Neuronal stem cell (in vitro differentiated cells): ENCODE measurements at regions not wholly inside any gene's neighbourhood (a gene's known extent, or its start where the extent isn't known, plus 50 kb on each side); places are given as distances from the start of the nearest gene placed in this dataset.

Experiments used
- DNase-seq: peaks from one replicate; pipeline ENCODE4 v3.0.0-alpha.2; 2013; ENCODE audit warnings: low spot score
- H2AFZ ChIP-seq: one replicate; pipeline ENCODE4 v1.6.1; 2013; ENCODE audit warnings: mild to moderate bottlenecking, low read length, inconsistent platforms
- H2AK5ac ChIP-seq: 2 replicates; pipeline ENCODE4 v1.6.1; 2013; ENCODE audit warnings: low read depth, mild to moderate bottlenecking, inconsistent platforms, low read length, moderate library complexity, mixed read lengths
- H2BK120ac ChIP-seq: 2 replicates; pipeline ENCODE4 v1.6.1; 2013; ENCODE audit warnings: low read depth, mild to moderate bottlenecking, inconsistent platforms, low read length, moderate library complexity, mixed read lengths
- H2BK12ac ChIP-seq: one replicate; pipeline ENCODE4 v1.6.1; 2013; ENCODE audit warnings: low read length, inconsistent platforms
- H2BK15ac ChIP-seq: 2 replicates; pipeline ENCODE4 v1.6.1; 2013; ENCODE audit warnings: mild to moderate bottlenecking, low read length, inconsistent platforms, mixed read lengths
- H2BK5ac ChIP-seq: one replicate; pipeline ENCODE4 v1.6.1; 2013; ENCODE audit warnings: inconsistent platforms, mild to moderate bottlenecking, low read length, moderate library complexity
- H3K14ac ChIP-seq: one replicate; pipeline ENCODE4 v1.6.1; 2013; ENCODE audit warnings: low read length, inconsistent platforms
- H3K18ac ChIP-seq: 2 replicates; pipeline ENCODE4 v1.6.1; 2013; ENCODE audit warnings: low read length, inconsistent platforms
- H3K23ac ChIP-seq: 2 replicates; pipeline ENCODE4 v1.6.1; 2013; ENCODE audit warnings: low read depth, mild to moderate bottlenecking, mixed read lengths, low read length, inconsistent platforms; ENCODE audit not compliant: poor library complexity
- H3K27ac ChIP-seq: replicated peaks from 3 replicates; pipeline ENCODE4 v1.5.1; 2013; ENCODE audit warnings: low read length, inconsistent platforms
- H3K27me3 ChIP-seq, 3 experiments: 2 replicates each; pipeline ENCODE4 v1.6.1; 2013; ENCODE audit warnings: low read length in 3 of 3, mild to moderate bottlenecking in 2 of 3, inconsistent platforms in 1 of 3, low read depth in 1 of 3, mixed read lengths in 1 of 3, moderate library complexity in 1 of 3; ENCODE audit not compliant: control insufficient read depth in 3 of 3, insufficient read depth in 3 of 3
- H3K36me3 ChIP-seq, 2 donors: replicated peaks in 1 of 2; 2 replicates each; pipeline ENCODE4 v1.6.1; 2013; ENCODE audit warnings: low read length in 2 of 2; ENCODE audit not compliant: control insufficient read depth in 2 of 2, insufficient read depth in 2 of 2
- H3K4ac ChIP-seq: 2 replicates; pipeline ENCODE4 v1.6.1; 2013; ENCODE audit warnings: inconsistent platforms, mild to moderate bottlenecking, low read length, moderate library complexity
- H3K4me1 ChIP-seq, 2 donors: 1 replicate in 1 of 2; 2 replicates in 1 of 2; pipeline ENCODE4 v1.6.1; 2013; ENCODE audit warnings: low read length in 2 of 2, low read depth in 1 of 2; ENCODE audit not compliant: control insufficient read depth in 2 of 2, insufficient read depth in 1 of 2
- H3K4me2 ChIP-seq: one replicate; pipeline ENCODE4 v1.6.1; 2013; ENCODE audit warnings: mild to moderate bottlenecking, low read length, inconsistent platforms; ENCODE audit not compliant: insufficient read depth, poor library complexity, severe bottlenecking
- H3K4me3 ChIP-seq, 2 donors: 2 replicates each; pipeline ENCODE4 v1.5.1; 2013; ENCODE audit warnings: low read length in 2 of 2, mild to moderate bottlenecking in 2 of 2, inconsistent platforms in 1 of 2, moderate library complexity in 1 of 2
- H3K79me1 ChIP-seq: one replicate; pipeline ENCODE4 v1.6.1; 2013; ENCODE audit warnings: low read depth, mild to moderate bottlenecking, inconsistent platforms, low read length, moderate library complexity
- H3K9ac ChIP-seq: one replicate; pipeline ENCODE4 v1.6.1; 2013; ENCODE audit warnings: mild to moderate bottlenecking, low read depth, low read length, inconsistent platforms; ENCODE audit not compliant: poor library complexity
- H3K9me3 ChIP-seq, 2 donors: replicated peaks in 1 of 2; 2 replicates each; pipeline versions ENCODE3 to v1.6.1; 2013; ENCODE audit warnings: low read length in 2 of 2, mild to moderate bottlenecking in 2 of 2, inconsistent platforms in 1 of 2, low read depth in 1 of 2, mixed read lengths in 1 of 2, moderate library complexity in 1 of 2; ENCODE audit not compliant: control insufficient read depth in 2 of 2, insufficient read depth in 1 of 2
- H4K8ac ChIP-seq: one replicate; pipeline ENCODE4 v1.6.1; 2013; ENCODE audit warnings: low read depth, mild to moderate bottlenecking, inconsistent platforms, low read length, moderate library complexity
- H4K91ac ChIP-seq: one replicate; pipeline ENCODE4 v1.6.1; 2013; ENCODE audit warnings: low read length, low read depth, mild to moderate bottlenecking, inconsistent platforms; ENCODE audit not compliant: poor library complexity
- WGBS, 2 donors: extraction: QIAGEN DNeasy Blood & Tissue Kit; methylation state at CpG; one replicate each; pipeline ENCODE4 v1.1.7; 2013; ENCODE audit warnings: missing lambda C conversion rate in 2 of 2, mixed read lengths in 1 of 2; ENCODE audit not compliant: insufficient read length in 2 of 2, insufficient replicate concordance in 1 of 2; ENCODE audit errors: extremely low coverage in 2 of 2; 5-methylcytosine and 5-hydroxymethylcytosine counted together

- peaks cover 0 to 2% (median 0%) of the 10 kb centered on the region in 3 experiments for H3K27me3 ChIP-seq
- no peak overlapping the region for H3K4me3 ChIP-seq
- DNase-seq = peak; percentile 50
- H2BK5ac ChIP-seq = no peak overlapping the region
- H3K4me2 ChIP-seq = no peak overlapping the region
- peaks cover 27 to 31% of the 10 kb centered on the region in 2 donors for H3K4me1 ChIP-seq
- no peak overlapping the region for H3K14ac ChIP-seq
- H2BK12ac ChIP-seq = no peak overlapping the region
- no peak overlapping the region for H4K8ac ChIP-seq
- no peak overlapping the region for H3K4ac ChIP-seq
- H3K9ac ChIP-seq = no peak overlapping the region
- H2BK15ac ChIP-seq = no peak overlapping the region
- H3K36me3 ChIP-seq = no peaks in the 10 kb centered on the region
- no peak overlapping the region for H2AFZ ChIP-seq
- H3K9me3 ChIP-seq = no peaks in the 10 kb centered on the region
- H2AK5ac ChIP-seq = no peak overlapping the region
- H3K27ac ChIP-seq = peak overlapping the region; percentile 69
- H3K23ac ChIP-seq = no peak overlapping the region
- H2BK120ac ChIP-seq = no peak overlapping the region
- H3K79me1 ChIP-seq = no peaks in the 10 kb centered on the region
- no CpG with 5 or more reads among the region's 4 CpGs for WGBS, 2 donors
- H3K18ac ChIP-seq = no peak overlapping the region
- H4K91ac ChIP-seq = no peak overlapping the region
These were observed 63.2 kb upstream of the TIAM2 start for GRCh38 chr6:154931711-154932424.

- H3K4me3 ChIP-seq = no peak overlapping the region
- no peak overlapping the region for H2BK120ac ChIP-seq
- H3K36me3 ChIP-seq = no peaks in the 10 kb centered on the region
- H2BK5ac ChIP-seq = no peak overlapping the region
- DNase-seq = no peak
- H3K4me1 ChIP-seq = peaks cover 27 to 31% of the 10 kb centered on the region in 2 donors
- no peak overlapping the region for H2AFZ ChIP-seq
- no peak overlapping the region for H2BK15ac ChIP-seq
- no peaks in the 10 kb centered on the region for H3K79me1 ChIP-seq
- no peak overlapping the region for H3K23ac ChIP-seq
- no peak overlapping the region for H3K4me2 ChIP-seq
- H3K9me3 ChIP-seq = no peaks in the 10 kb centered on the region
- peak overlapping the region; percentile 69 for H3K27ac ChIP-seq
- no peak overlapping the region for H3K18ac ChIP-seq
- H4K8ac ChIP-seq = no peak overlapping the region
- no peak overlapping the region for H3K14ac ChIP-seq
- WGBS, 2 donors = no CpG with 5 or more reads among the region's 6 CpGs
- peaks cover 0 to 2% (median 0%) of the 10 kb centered on the region in 3 experiments for H3K27me3 ChIP-seq
- no peak overlapping the region for H4K91ac ChIP-seq
- H3K4ac ChIP-seq = no peak overlapping the region
- no peak overlapping the region for H2BK12ac ChIP-seq
- H3K9ac ChIP-seq = no peak overlapping the region
- H2AK5ac ChIP-seq = no peak overlapping the region
These were observed 62.5 kb upstream of the TIAM2 start for GRCh38 chr6:154932515-154933027.

GRCh38 chr6:154933181-154933827, 61.8 kb upstream of the TIAM2 start:
- Histone ChIP-seq H4K91ac (no peak overlapping the region), H3K27me3 (peaks cover 0 to 2% (median 0%) of the 10 kb centered on the region in 3 experiments), H3K4me1 (peaks cover 27 to 32% of the 10 kb centered on the region in 2 donors), H3K4ac (no peak overlapping the region), H2BK15ac (peak overlapping the region; percentile 8), H3K23ac (no peak overlapping the region), H3K18ac (peak overlapping the region; percentile 89), H4K8ac (no peak overlapping the region), H3K27ac (no peak overlapping the region), H3K9me3 (no peaks in the 10 kb centered on the region), H2AFZ (no peak overlapping the region), H3K9ac (no peak overlapping the region), H3K79me1 (no peaks in the 10 kb centered on the region), H3K4me3 (no peak overlapping the region), H3K14ac (no peak overlapping the region), H3K4me2 (no peak overlapping the region), H2BK5ac (no peak overlapping the region), H2BK120ac (no peak overlapping the region), H2AK5ac (peak overlapping the region; percentile 77), H3K36me3 (no peaks in the 10 kb centered on the region), H2BK12ac (peak overlapping the region; percentile 4)
- no peak for DNase-seq
- WGBS, 2 donors = no CpG with 5 or more reads among the region's 10 CpGs
